ENCODE measurements at regions not wholly inside any gene's neighbourhood (a gene's known extent, or its start where the extent isn't known, plus 50 kb on each side); places are given as distances from the start of the nearest gene placed in this dataset.
"Not testable (repeated sequence)": the region's sequence is repeated elsewhere in the genome, so short reads cannot be mapped to it uniquely, and the experiment has no call there.

DNA sequence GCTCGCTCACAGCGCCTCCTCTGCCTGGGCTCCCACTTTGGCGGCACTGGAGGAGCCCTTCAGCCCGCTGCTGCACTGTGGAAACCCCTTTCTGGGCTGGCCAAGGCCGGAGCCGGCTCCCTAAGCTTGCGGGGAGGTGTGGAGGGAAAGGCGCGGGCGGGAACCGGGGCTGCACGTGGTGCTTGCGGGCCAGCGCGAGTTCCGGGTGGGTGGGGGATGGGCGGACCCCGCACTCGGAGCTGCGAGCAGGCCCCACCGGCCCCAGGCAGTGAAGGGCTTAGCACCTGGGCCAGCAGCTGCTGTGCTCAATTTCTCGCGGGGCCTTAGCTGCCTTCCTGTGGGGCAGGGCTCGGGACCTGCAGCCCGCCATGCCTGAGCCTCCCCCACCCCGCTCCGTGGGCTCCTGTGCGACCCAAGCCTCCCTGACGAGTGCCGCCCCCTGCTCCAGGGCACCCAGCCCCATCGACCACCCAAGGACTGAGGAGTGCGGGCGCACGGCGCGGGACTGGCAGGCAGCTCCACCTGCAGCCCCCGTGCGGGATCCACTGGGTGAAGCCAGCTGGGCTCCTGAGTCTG lies 721.0 kb upstream of the NRP1 start:
- 88% methylated on average over 11 of the region's 38 CpGs; no CpG with 5 or more reads in 1 of the 2 experiments for WGBS, 2 experiments (ENCODE audit: extremely low coverage in 1 of 2, insufficient coverage in 1 of 2, insufficient read length in 1 of 2, insufficient replicate concordance in 2 of 2, low coverage in 1 of 2, low lambda C conversion rate in 2 of 2, missing lambda C conversion rate in 1 of 2)
- H3K36me3 ChIP-seq (ENCODE audit: control insufficient read depth in 2 of 4, insufficient read depth in 4 of 4, low read length in 3 of 4); H4K8ac ChIP-seq (ENCODE audit: extremely low read depth, insufficient read depth, low read length); H2BK15ac ChIP-seq (ENCODE audit: low read length); H3K18ac ChIP-seq (ENCODE audit: extremely low read depth, low read length); H2AK5ac ChIP-seq (ENCODE audit: low read depth, low read length); H3K4ac ChIP-seq (replicated peaks; ENCODE audit: insufficient read length, low read depth, low read length); H3K27me3 ChIP-seq (replicated peaks in 1 of 4; ENCODE audit: control insufficient read depth in 3 of 4, extremely low read depth in 1 of 4, insufficient read depth in 3 of 4, low read length in 3 of 4); H3K4me1 ChIP-seq (replicated peaks in 1 of 4; ENCODE audit: control insufficient read depth in 3 of 4, insufficient read depth in 4 of 4, low read length in 3 of 4); H4K91ac ChIP-seq (replicated peaks; ENCODE audit: insufficient read length, low read length); H3K79me2 ChIP-seq (ENCODE audit: control insufficient read depth in 1 of 2, insufficient read depth in 2 of 2, low read length in 2 of 2); H2BK12ac ChIP-seq (ENCODE audit: low read depth, low read length); H2BK120ac ChIP-seq (replicated peaks; ENCODE audit: low read depth, low read length); H2AFZ ChIP-seq (ENCODE audit: low read length); H3K9me3 ChIP-seq (ENCODE audit: insufficient read depth in 2 of 2, low read depth in 1 of 2, low read length in 1 of 2); H2BK5ac ChIP-seq (ENCODE audit: low read depth, low read length); H4K5ac ChIP-seq (ENCODE audit: insufficient read length, low read depth, low read length); H3K23ac ChIP-seq (ENCODE audit: insufficient read length); DNase-seq (ENCODE audit: low read depth in 1 of 2, low spot score in 2 of 2); H3K9ac ChIP-seq (replicated peaks in 1 of 4; ENCODE audit: extremely low read depth in 1 of 4, low read depth in 3 of 4, low read length in 3 of 4); H3K23me2 ChIP-seq (ENCODE audit: low read depth, low read length); H4K20me1 ChIP-seq (replicated peaks in 1 of 2; ENCODE audit: control insufficient read depth in 1 of 2, insufficient read depth in 2 of 2, low read length in 2 of 2); H3K14ac ChIP-seq (ENCODE audit: insufficient read length); H3K27ac ChIP-seq (ENCODE audit: low read depth, low read length); H3K4me2 ChIP-seq (ENCODE audit: insufficient read depth in 1 of 2, low read depth in 2 of 2, low read length in 2 of 2); H3K56ac ChIP-seq (replicated peaks; ENCODE audit: insufficient read length, low read depth, low read length); H2BK20ac ChIP-seq (ENCODE audit: low read length); FAIRE-seq; H3K79me1 ChIP-seq (ENCODE audit: low read depth, low read length); H3K4me3 ChIP-seq (ENCODE audit: extremely low read depth in 1 of 4, insufficient read depth in 2 of 4, low read depth in 3 of 4, low read length in 4 of 4): not testable (repeated sequence)
- POLR2A ChIA-PET (ENCODE audit: partially characterized antibody), result interaction anchor here (0.6 kb wide), 1 partner anchor 38 kb away, joined by 4 read pairs; no protein-coding TSS in a partner anchor
- CTCF ChIA-PET (ENCODE audit: partially characterized antibody), result interaction anchor here (0.7 kb wide), 1 partner anchor 250 kb away, joined by 3 read pairs; no protein-coding TSS in a partner anchor

Measured in H1 (cell line).